Gastroesophageal sphincter (tissue), 3 donors: ENCODE measurements at regions not wholly inside any gene's neighbourhood (a gene's known extent, or its start where the extent isn't known, plus 50 kb on each side); places are given as distances from the start of the nearest gene placed in this dataset.

Experiments
- EP300 ChIP-seq: sonication (generic); formaldehyde crosslinking; IDR thresholded peaks from one replicate; pipeline ENCODE4 v1.6.1; 2017; ENCODE audit warnings: antibody characterized with exemption, mild to moderate bottlenecking
- POLR2AphosphoS5 ChIP-seq: sonication (generic); formaldehyde crosslinking; IDR thresholded peaks from one replicate; pipeline ENCODE4 v1.6.1; 2017; ENCODE audit warnings: antibody characterized with exemption
- TF ChIP-seq, protein P1 (sequence below), 4 experiments: fragments of 200-600 bp in 2 of 4; fragments of 450-650 bp in 2 of 4; sonication (generic) in 1 of 4; IDR thresholded peaks; one replicate each; pipeline ENCODE4 v1.5.1; 2017 to 2019; ENCODE audit warnings: antibody characterized with exemption in 4 of 4, mild to moderate bottlenecking in 2 of 4, moderate library complexity in 2 of 4

DNA sequence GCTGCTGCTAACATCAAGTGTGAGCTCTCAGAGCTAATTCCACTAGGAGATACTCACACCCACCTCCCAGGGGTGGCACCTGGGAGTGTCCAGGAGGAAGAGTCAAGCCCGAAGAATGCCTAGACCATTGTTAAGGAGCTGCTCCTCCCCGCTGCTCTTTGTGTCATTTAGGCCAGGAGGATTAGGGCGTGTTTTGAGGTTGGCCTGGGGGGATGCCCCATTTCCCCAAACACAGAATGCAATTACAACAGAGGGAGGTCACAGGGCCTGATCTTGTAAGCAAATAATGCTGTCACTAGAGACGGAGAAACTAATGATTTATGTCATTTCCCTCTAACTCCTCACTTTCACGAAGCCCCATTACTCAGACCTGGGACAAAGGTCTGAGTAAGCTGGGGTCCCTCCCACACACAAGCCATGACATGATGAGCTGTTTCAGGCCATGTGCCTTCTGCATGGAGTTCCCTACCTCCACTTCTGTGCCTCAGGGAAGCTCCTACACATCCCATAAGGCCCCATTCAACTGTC lies 312.5 kb downstream of the ACTL7B start:
- TF ChIP-seq, protein P1, sequence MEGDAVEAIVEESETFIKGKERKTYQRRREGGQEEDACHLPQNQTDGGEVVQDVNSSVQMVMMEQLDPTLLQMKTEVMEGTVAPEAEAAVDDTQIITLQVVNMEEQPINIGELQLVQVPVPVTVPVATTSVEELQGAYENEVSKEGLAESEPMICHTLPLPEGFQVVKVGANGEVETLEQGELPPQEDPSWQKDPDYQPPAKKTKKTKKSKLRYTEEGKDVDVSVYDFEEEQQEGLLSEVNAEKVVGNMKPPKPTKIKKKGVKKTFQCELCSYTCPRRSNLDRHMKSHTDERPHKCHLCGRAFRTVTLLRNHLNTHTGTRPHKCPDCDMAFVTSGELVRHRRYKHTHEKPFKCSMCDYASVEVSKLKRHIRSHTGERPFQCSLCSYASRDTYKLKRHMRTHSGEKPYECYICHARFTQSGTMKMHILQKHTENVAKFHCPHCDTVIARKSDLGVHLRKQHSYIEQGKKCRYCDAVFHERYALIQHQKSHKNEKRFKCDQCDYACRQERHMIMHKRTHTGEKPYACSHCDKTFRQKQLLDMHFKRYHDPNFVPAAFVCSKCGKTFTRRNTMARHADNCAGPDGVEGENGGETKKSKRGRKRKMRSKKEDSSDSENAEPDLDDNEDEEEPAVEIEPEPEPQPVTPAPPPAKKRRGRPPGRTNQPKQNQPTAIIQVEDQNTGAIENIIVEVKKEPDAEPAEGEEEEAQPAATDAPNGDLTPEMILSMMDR (IDR thresholded peaks at IDR 0.05): no peak
- no peak for TF ChIP-seq EP300
- TF ChIP-seq POLR2AphosphoS5: no peak
